ENCODE measurements at regions not wholly inside any gene's neighbourhood (a gene's known extent, or its start where the extent isn't known, plus 50 kb on each side); places are given as distances from the start of the nearest gene placed in this dataset.

GRCh38 chr9:105024529-105024928 lies 96.6 kb upstream of the ABCA1 start:
- no peak for DNase-seq

GRCh38 chr9:105026451-105026850 lies 98.5 kb upstream of the ABCA1 start:
- DNase-seq, result no peak

- DNase-seq, result no peak
Observed at GRCh38 chr9:105027084-105027483, 99.1 kb upstream of the ABCA1 start.

GRCh38 chr9:105030285-105030684 lies 102.3 kb upstream of the ABCA1 start:
- no peak for DNase-seq

- no peak for DNase-seq
Observed at GRCh38 chr9:105037139-105037538, 109.2 kb upstream of the ABCA1 start.

- no peak for DNase-seq
Observed at GRCh38 chr9:105038051-105038450, 110.1 kb upstream of the ABCA1 start.

GRCh38 chr9:105039175-105039799 lies 111.3 kb upstream of the ABCA1 start:
- DNase-seq, result no peak

GRCh38 chr9:105043370-105043936 lies 115.5 kb upstream of the ABCA1 start:
- no peak for DNase-seq

- DNase-seq, result no peak
Observed at GRCh38 chr9:105044518-105044917, 116.6 kb upstream of the ABCA1 start.

- DNase-seq, result no peak
Observed at GRCh38 chr9:105046907-105047741, 119.2 kb upstream of the ABCA1 start.

- no peak for DNase-seq
Observed at GRCh38 chr9:105047742-105048041, 119.7 kb upstream of the ABCA1 start.

- DNase-seq, result no peak
Observed at GRCh38 chr9:105048331-105048730, 120.4 kb upstream of the ABCA1 start.

- DNase-seq, result no peak
Observed at GRCh38 chr9:105050296-105050695, 122.3 kb upstream of the ABCA1 start.

GRCh38 chr9:105051897-105052296 lies 123.9 kb upstream of the ABCA1 start:
- no peak for DNase-seq

- no peak for DNase-seq
Observed at GRCh38 chr9:105052346-105052745, 124.4 kb upstream of the ABCA1 start.

GRCh38 chr9:105053209-105053652 lies 125.3 kb upstream of the ABCA1 start:
- peak; percentile 39 for DNase-seq

GRCh38 chr9:105054491-105054890 lies 126.5 kb upstream of the ABCA1 start:
- no peak for DNase-seq

GRCh38 chr9:105055917-105056316 lies 128.0 kb upstream of the ABCA1 start:
- DNase-seq, result no peak

GRCh38 chr9:105057551-105057950 lies 129.6 kb upstream of the ABCA1 start:
- no peak for DNase-seq

GRCh38 chr9:105059252-105059651 lies 131.3 kb upstream of the ABCA1 start:
- DNase-seq, result no peak

- no peak for DNase-seq
Observed at GRCh38 chr9:105062222-105062855, 134.4 kb upstream of the ABCA1 start.

- DNase-seq, result no peak
Observed at GRCh38 chr9:105064248-105065097, 136.5 kb upstream of the ABCA1 start.

All from stimulated activated CD4-positive, alpha-beta T cell treated with anti-CD3 and anti-CD28 coated beads, Interleukin-4, amount 100 ng/mL, for 1 hour (primary cell).